K562 (cell line): ENCODE measurements at regions not wholly inside any gene's neighbourhood (a gene's known extent, or its start where the extent isn't known, plus 50 kb on each side); places are given as distances from the start of the nearest gene placed in this dataset.

Experiments used
- ATAC-seq: fragments of 200-7000 bp; cut with Tn5 transposase; 3 replicates; pipeline ENCODE4 v1.9.1; 2020; ENCODE audit warnings: moderate library complexity
- BruUV-seq: library from RNA; stranded (reverse); fragments of 400-500 nt; replicated peaks from 2 replicates; lab custom pipeline; 2021; lab: Mats Ljungman, UMichigan
- CTCF ChIA-PET: fragments of 300-600 bp; formaldehyde crosslinking; extraction: SDS; loops from one replicate; lab custom pipeline; 2021; ENCODE audit warnings: low intra/inter-chr PET ratio; lab: Yijun Ruan, JAX
- POLR2A ChIA-PET: fragments of 300-600, 350-650 bp; sonication (Branson Sonifier 250); formaldehyde crosslinking; extraction: SDS; loops from one replicate; lab custom pipeline; 2021; ENCODE audit warnings: antibody characterized with exemption, inconsistent platforms; lab: Yijun Ruan, JAX
- DNase-seq, 4 experiments: peaks; one replicate each; pipeline versions ENCODE4 v3.0.0 to v3.0.0-alpha.2; 2011 to 2018; ENCODE audit warnings: low spot score in 3 of 4, mixed read lengths in 3 of 4; ENCODE audit errors: extremely low read depth in 1 of 4
- FAIRE-seq: peaks from 2 replicates; lab custom pipeline; 2011; peaks lifted over from hg19 to GRCh38; lab: Jason Lieb, UNC
- H2AFZ ChIP-seq: 2 replicates; pipeline ENCODE4 v1.6.0; 2011; ENCODE audit warnings: low read depth, low read length, control low read depth, inconsistent platforms
- H3K27ac ChIP-seq: fragments of 200-600 bp; 3 replicates; pipeline ENCODE4 v1.8.0; 2011; ENCODE audit warnings: low read depth, mild to moderate bottlenecking, control low read depth, inconsistent platforms, low read length, moderate library complexity, mixed read lengths; ENCODE audit errors: extremely low read depth
- H3K27me3 ChIP-seq, 2 experiments: fragments of 300-600 bp in 1 of 2; 2 replicates in 1 of 2; 3 replicates in 1 of 2; pipeline versions ENCODE4 v1.6.0 to v1.8.0; 2011; ENCODE audit warnings: inconsistent platforms in 2 of 2, low read length in 2 of 2, mild to moderate bottlenecking in 1 of 2, mixed read lengths in 1 of 2, moderate library complexity in 1 of 2; ENCODE audit not compliant: control insufficient read depth in 2 of 2, insufficient read depth in 2 of 2
- H3K36me3 ChIP-seq: fragments of 300-600 bp; 3 replicates; pipeline ENCODE4 v1.8.0; 2011; ENCODE audit warnings: mild to moderate bottlenecking, low read length, inconsistent platforms; ENCODE audit not compliant: control insufficient read depth, insufficient read depth
- H3K4me1 ChIP-seq, 2 experiments: fragments of 200-600 bp in 1 of 2; replicated peaks in 1 of 2; 2 replicates in 1 of 2; 3 replicates in 1 of 2; pipeline versions ENCODE4 v1.5.1 to v1.8.0; 2011; ENCODE audit warnings: inconsistent platforms in 2 of 2, low read length in 2 of 2, mild to moderate bottlenecking in 1 of 2, mixed read lengths in 1 of 2, moderate library complexity in 1 of 2; ENCODE audit not compliant: control insufficient read depth in 2 of 2, insufficient read depth in 2 of 2
- H3K4me2 ChIP-seq: 2 replicates; pipeline ENCODE4 v1.6.1; 2011; ENCODE audit warnings: low read length, control low read depth, inconsistent platforms, mixed read lengths; ENCODE audit not compliant: insufficient read depth
- H3K4me3 ChIP-seq: fragments of 200-600 bp; sonication (generic), shearing (Covaris generic); 2 replicates; pipeline ENCODE4 v1.5.1; 2016; ENCODE audit warnings: control low read depth, inconsistent platforms
- H3K79me2 ChIP-seq: fragments of 200-600 bp; 3 replicates; pipeline ENCODE4 v1.8.0; 2011; ENCODE audit warnings: low read length, inconsistent platforms; ENCODE audit not compliant: control insufficient read depth, insufficient read depth
- H3K9ac ChIP-seq, 2 experiments: 2 replicates each; pipeline versions ENCODE4 v1.6.0 to v1.6.1; 2011; ENCODE audit warnings: low read depth in 2 of 2, low read length in 2 of 2, control low read depth in 1 of 2, inconsistent platforms in 1 of 2, mild to moderate bottlenecking in 1 of 2, mixed read lengths in 1 of 2; ENCODE audit not compliant: insufficient read depth in 1 of 2
- H3K9me1 ChIP-seq: one replicate; pipeline ENCODE4 v1.6.0; 2011; ENCODE audit warnings: inconsistent platforms, mild to moderate bottlenecking, low read length, moderate library complexity; ENCODE audit not compliant: control insufficient read depth, insufficient read depth
- H3K9me3 ChIP-seq: replicated peaks from 2 replicates; pipeline ENCODE4 v1.5.1; 2011; ENCODE audit warnings: low read depth, low read length, inconsistent platforms; ENCODE audit not compliant: control insufficient read depth, insufficient read depth
- H4K20me1 ChIP-seq: replicated peaks from 2 replicates; pipeline ENCODE4 v1.6.1; 2011; ENCODE audit warnings: low read length, inconsistent platforms, mixed read lengths; ENCODE audit not compliant: control insufficient read depth, insufficient read depth
- BDP1 ChIP-seq: IDR thresholded peaks from 3 replicates; pipeline ENCODE4 v1.6.1; 2011; ENCODE audit not compliant: insufficient read length, insufficient read depth
- BRD9 ChIP-seq: fragments of 450-650 bp; IDR thresholded peaks from 2 replicates; pipeline ENCODE4 v1.6.1; 2018; ENCODE audit warnings: low read depth; ENCODE audit not compliant: partially characterized antibody
- CBFA2T2 ChIP-seq: fragments of 450-650 bp; conservative IDR thresholded peaks from 2 replicates; pipeline ENCODE4 v1.6.1; 2017; ENCODE audit warnings: mild to moderate bottlenecking
- CBFA2T3 ChIP-seq: fragments of 450-650 bp; IDR thresholded peaks from 2 replicates; pipeline ENCODE4 v1.6.1; 2017
- ETV1 ChIP-seq: fragments of 450-650 bp; conservative IDR thresholded peaks from 2 replicates; pipeline ENCODE4 v1.6.1; 2016; ENCODE audit warnings: missing genetic modification characterization, control low read depth, low read depth, missing compliant biosample characterization
- FOXJ3 ChIP-seq: sonication (generic); formaldehyde crosslinking; IDR thresholded peaks from 2 replicates; pipeline ENCODE4 v1.4.0; 2020; ENCODE audit warnings: mild to moderate bottlenecking, missing genetic modification reagents
- FOXM1 ChIP-seq, 2 experiments: fragments of 450-650 bp in 1 of 2; sonication (generic) in 1 of 2; formaldehyde crosslinking in 1 of 2; IDR thresholded peaks; 2 replicates each; pipeline versions ENCODE4 v1.6.1 to v1.9.0; 2017 to 2022; ENCODE audit warnings: low read depth in 2 of 2, mild to moderate bottlenecking in 2 of 2, missing genetic modification reagents in 1 of 2, moderate library complexity in 1 of 2
- GATA2 ChIP-seq: sonication (generic); formaldehyde crosslinking; IDR thresholded peaks from 2 replicates; pipeline ENCODE4 v1.4.0; 2020; ENCODE audit warnings: mild to moderate bottlenecking, missing genetic modification reagents
- GATAD2B ChIP-seq: fragments of 450-650 bp; IDR thresholded peaks from 2 replicates; pipeline ENCODE4 v1.6.1; 2017; ENCODE audit warnings: mild to moderate bottlenecking, borderline replicate concordance
- HCFC1 ChIP-seq: IDR thresholded peaks from 2 replicates; pipeline ENCODE4 v1.6.1; 2012; ENCODE audit warnings: low read depth, low read length, improper control_type of control experiment
- MTF1 ChIP-seq: fragments of 250-450 bp; sonication (Bioruptor Pico); IDR thresholded peaks from 2 replicates; pipeline ENCODE4 v1.9.0; 2021; ENCODE audit warnings: moderate library complexity, mild to moderate bottlenecking, inconsistent platforms, borderline replicate concordance
- NRF1 ChIP-seq, 2 experiments: fragments of 450-650 bp; IDR thresholded peaks in 1 of 2; conservative IDR thresholded peaks in 1 of 2; 2 replicates each; pipeline ENCODE4 v1.6.1; 2014; ENCODE audit warnings: mild to moderate bottlenecking in 2 of 2
- PRPF4 ChIP-seq: fragments of 200-400 bp; formaldehyde crosslinking; IDR thresholded peaks from one replicate; pipeline ENCODE4 v1.6.1; 2017; ENCODE audit warnings: low read length, low read depth, mild to moderate bottlenecking; ENCODE audit not compliant: insufficient read depth, poor library complexity, severe bottlenecking
- RBFOX2 ChIP-seq: fragments of 200-400 bp; formaldehyde crosslinking; IDR thresholded peaks from 2 replicates; pipeline ENCODE4 v1.6.1; 2017; ENCODE audit warnings: low read depth, mild to moderate bottlenecking, low read length, moderate library complexity
- RFX5 ChIP-seq: IDR thresholded peaks from 2 replicates; pipeline ENCODE4 v1.6.1; 2011; ENCODE audit warnings: low read depth, mild to moderate bottlenecking, improper control_type of control experiment, low read length
- RHOXF2B ChIP-seq: fragments of 250-450 bp; sonication (Bioruptor Pico); conservative IDR thresholded peaks from 2 replicates; pipeline ENCODE4 v1.5.1; 2021
- ZBTB7A ChIP-seq: IDR thresholded peaks from 2 replicates; pipeline ENCODE4 v1.6.1; 2011; ENCODE audit warnings: low read depth, mild to moderate bottlenecking, low read length, moderate library complexity, borderline replicate concordance; ENCODE audit not compliant: control insufficient read depth
- ZKSCAN1 ChIP-seq: fragments of 150-350 bp; IDR thresholded peaks from 2 replicates; pipeline ENCODE4 v1.6.1; 2016; ENCODE audit warnings: low read depth, low read length
- ZNF184 ChIP-seq: sonication (generic); formaldehyde crosslinking; IDR thresholded peaks from 2 replicates; pipeline ENCODE4 v1.5.0; 2020; ENCODE audit warnings: missing genetic modification reagents
- ZNF444 ChIP-seq: fragments of 250-450 bp; sonication (Bioruptor Pico); IDR thresholded peaks from 2 replicates; pipeline ENCODE4 v1.4.0; 2020; ENCODE audit warnings: mild to moderate bottlenecking, moderate library complexity
- ZNF644 ChIP-seq: fragments of 200-800 bp; sonication (Bioruptor generic); IDR thresholded peaks from 2 replicates; pipeline ENCODE4 v1.6.1; 2016; ENCODE audit warnings: low read depth, missing genetic modification characterization, missing compliant biosample characterization
- WGBS: fragments of 100-300 bp; shearing (Covaris generic); methylation state at CpG from one replicate; pipeline ENCODE4 v1.1.6; 2016; ENCODE audit warnings: low coverage, mixed read lengths; ENCODE audit not compliant: insufficient coverage; ENCODE audit errors: missing lambda C conversion rate; 5-methylcytosine and 5-hydroxymethylcytosine counted together
- in situ Hi-C: fragments of 300-500 bp; cut with MboI; formaldehyde crosslinking; loops from 4 replicates; pipeline ENCODE4 v1.15.0; 2018; ENCODE audit warnings: inconsistent platforms, mixed read lengths
- intact Hi-C: fragments of 100-400 bp; cut with micrococcal nuclease; formaldehyde crosslinking; loops from 2 replicates; pipeline ENCODE4 v1.14.2; 2022
- TF ChIP-seq, protein P1 (sequence below): fragments of 450-650 bp; conservative IDR thresholded peaks from 2 replicates; pipeline ENCODE4 v1.6.1; 2016; ENCODE audit warnings: missing genetic modification characterization, low read depth, mild to moderate bottlenecking, control low read depth, missing compliant biosample characterization
- TF ChIP-seq, protein P2 (sequence below): fragments of 250-450 bp; sonication (Bioruptor Pico); IDR thresholded peaks from 2 replicates; pipeline ENCODE4 v1.8.0; 2021; ENCODE audit warnings: mild to moderate bottlenecking, moderate library complexity

DNA sequence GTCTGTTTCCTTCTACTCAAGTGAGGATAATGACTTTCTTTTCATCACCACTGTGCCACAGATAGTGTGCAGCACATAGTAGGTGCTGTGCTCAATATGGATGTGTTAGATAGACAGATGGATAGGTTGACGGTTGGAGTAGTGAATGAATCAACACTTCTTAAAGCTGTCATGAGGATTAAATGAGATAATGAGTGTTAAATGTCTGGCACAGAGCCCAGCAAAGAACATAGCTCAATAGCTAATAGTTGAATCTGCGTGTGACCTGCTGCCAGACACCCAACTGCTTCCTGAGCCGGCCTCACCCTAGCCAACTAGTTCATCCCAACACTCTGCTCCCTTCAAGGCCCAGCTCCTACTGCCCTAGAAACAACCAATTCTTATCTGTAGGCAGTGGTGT is 67.7 kb upstream of the PJA1 start:
- intact Hi-C loops: no loop called here
- TF ChIP-seq, protein P1, sequence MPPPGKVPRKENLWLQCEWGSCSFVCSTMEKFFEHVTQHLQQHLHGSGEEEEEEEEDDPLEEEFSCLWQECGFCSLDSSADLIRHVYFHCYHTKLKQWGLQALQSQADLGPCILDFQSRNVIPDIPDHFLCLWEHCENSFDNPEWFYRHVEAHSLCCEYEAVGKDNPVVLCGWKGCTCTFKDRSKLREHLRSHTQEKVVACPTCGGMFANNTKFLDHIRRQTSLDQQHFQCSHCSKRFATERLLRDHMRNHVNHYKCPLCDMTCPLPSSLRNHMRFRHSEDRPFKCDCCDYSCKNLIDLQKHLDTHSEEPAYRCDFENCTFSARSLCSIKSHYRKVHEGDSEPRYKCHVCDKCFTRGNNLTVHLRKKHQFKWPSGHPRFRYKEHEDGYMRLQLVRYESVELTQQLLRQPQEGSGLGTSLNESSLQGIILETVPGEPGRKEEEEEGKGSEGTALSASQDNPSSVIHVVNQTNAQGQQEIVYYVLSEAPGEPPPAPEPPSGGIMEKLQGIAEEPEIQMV (tag): no peak
- TF ChIP-seq NRF1 (conservative IDR thresholded peaks at IDR 0.05 in 1 of 2, IDR thresholded peaks at IDR 0.05 in 1 of 2) (no peak), BRD9 (no peak), ZNF444 (CRISPR knock-in tag) (no peak), GATAD2B (no peak), HCFC1 (no peak), ZKSCAN1 (peak; percentile 99), FOXM1 (IDR thresholded peaks at IDR 0.05; ENCODE audit: low read depth) (no peak), FOXM1 (CRISPR knock-in tag; IDR thresholded peaks at IDR 0.05; ENCODE audit: low read depth) (no peak), CBFA2T2 (peak; percentile 70), RBFOX2 (no peak), ZNF644 (tag) (no peak), BDP1 (no peak), PRPF4 (no peak), RFX5 (no peak), FOXJ3 (CRISPR knock-in tag) (no peak), GATA2 (CRISPR knock-in tag) (no peak), CBFA2T3 (peak; percentile 84), RHOXF2B (CRISPR knock-in tag) (no peak), ZBTB7A (no peak), ETV1 (tag) (no peak), MTF1 (no peak), ZNF184 (CRISPR knock-in tag) (no peak)
- TF ChIP-seq, protein P2, sequence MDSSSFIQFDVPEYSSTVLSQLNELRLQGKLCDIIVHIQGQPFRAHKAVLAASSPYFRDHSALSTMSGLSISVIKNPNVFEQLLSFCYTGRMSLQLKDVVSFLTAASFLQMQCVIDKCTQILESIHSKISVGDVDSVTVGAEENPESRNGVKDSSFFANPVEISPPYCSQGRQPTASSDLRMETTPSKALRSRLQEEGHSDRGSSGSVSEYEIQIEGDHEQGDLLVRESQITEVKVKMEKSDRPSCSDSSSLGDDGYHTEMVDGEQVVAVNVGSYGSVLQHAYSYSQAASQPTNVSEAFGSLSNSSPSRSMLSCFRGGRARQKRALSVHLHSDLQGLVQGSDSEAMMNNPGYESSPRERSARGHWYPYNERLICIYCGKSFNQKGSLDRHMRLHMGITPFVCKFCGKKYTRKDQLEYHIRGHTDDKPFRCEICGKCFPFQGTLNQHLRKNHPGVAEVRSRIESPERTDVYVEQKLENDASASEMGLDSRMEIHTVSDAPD: no peak

More for the DNA sequence above, 67.7 kb upstream of the PJA1 start:
- POLR2A ChIA-PET: no interaction called here
- Histone ChIP-seq H3K79me2 (no peaks in the 10 kb centered on the region), H3K27me3 (no peaks in the 10 kb centered on the region), H3K36me3 (no peaks in the 10 kb centered on the region), H2AFZ (no peak overlapping the region), H3K4me1 (no peaks in the 10 kb centered on the region), H4K20me1 (no peaks in the 10 kb centered on the region), H3K27ac (no peak overlapping the region), H3K9me3 (no peaks in the 10 kb centered on the region; the same call in 1 of the 2 replicates), H3K4me2 (no peak overlapping the region), H3K4me3 (no peak overlapping the region), H3K9ac (no peak overlapping the region), H3K9me1 (no peaks in the 10 kb centered on the region)
- WGBS: 0% methylated on average over 3 of the region's 3 CpGs
- CTCF ChIA-PET: no interaction called here
- in situ Hi-C loops: no loop called here
- peak in 1 of 4 experiments; percentile 23 for DNase-seq
- no peak for FAIRE-seq
- BruUV-seq: no TSS peak
- no peak; the same call in 2 of the 3 replicates for ATAC-seq
